GM12878 (cell line): ENCODE measurements at regions not wholly inside any gene's neighbourhood (a gene's known extent, or its start where the extent isn't known, plus 50 kb on each side); places are given as distances from the start of the nearest gene placed in this dataset.

Experiments used
- ATAC-seq: fragments of 200-7000 bp; cut with Tn5 transposase; 3 replicates; pipeline ENCODE4 v1.9.1; 2020; ENCODE audit warnings: mild to moderate bottlenecking, moderate library complexity
- BruUV-seq: library from RNA; stranded (reverse); fragments of 400-500 nt; replicated peaks from 2 replicates; lab custom pipeline; 2021; lab: Mats Ljungman, UMichigan
- CTCF ChIA-PET: fragments of 300-600 bp; sonication (Branson Sonifier 250); formaldehyde crosslinking; extraction: SDS; loops from one replicate; lab custom pipeline; 2021; ENCODE audit warnings: inconsistent platforms; lab: Yijun Ruan, JAX
- POLR2A ChIA-PET: fragments of 350-600 bp; formaldehyde crosslinking; extraction: SDS; loops from one replicate; lab custom pipeline; 2021; ENCODE audit warnings: inconsistent platforms; lab: Charles Lee
- RAD21 ChIA-PET: fragments of 300-600 bp; sonication (Branson Sonifier 250); formaldehyde crosslinking; loops from one replicate; lab custom pipeline; 2023; ENCODE audit warnings: antibody characterized with exemption; ENCODE audit not compliant: unreplicated experiment; lab: Charles Lee
- SMC1A ChIA-PET: fragments of 300-600 bp; sonication (Branson Sonifier 250); formaldehyde crosslinking; loops from one replicate; lab custom pipeline; 2023; ENCODE audit not compliant: unreplicated experiment, uncharacterized antibody; lab: Charles Lee
- DNase-seq: peaks from one replicate; pipeline ENCODE4 v3.0.0-alpha.2; 2011; ENCODE audit warnings: low read depth, low spot score
- FAIRE-seq: peaks from 3 replicates; lab custom pipeline; 2011; peaks lifted over from hg19 to GRCh38; lab: Jason Lieb, UNC
- H2AFZ ChIP-seq: 2 replicates; pipeline ENCODE4 v1.6.0; 2011; ENCODE audit warnings: low read depth, low read length, control low read depth; ENCODE audit not compliant: control insufficient read depth
- H3K27ac ChIP-seq: 2 replicates; pipeline ENCODE4 v1.5.1; 2011; ENCODE audit warnings: control low read depth; ENCODE audit not compliant: control insufficient read depth, insufficient read depth
- H3K27me3 ChIP-seq, 2 experiments: replicated peaks in 1 of 2; 2 replicates each; pipeline versions ENCODE4 v1.6.0 to v1.6.1; 2011; ENCODE audit warnings: low read length in 1 of 2; ENCODE audit not compliant: control insufficient read depth in 2 of 2, insufficient read depth in 2 of 2
- H3K36me3 ChIP-seq, 2 experiments: 2 replicates each; pipeline ENCODE4 v1.5.1; 2011; ENCODE audit warnings: low read length in 1 of 2; ENCODE audit not compliant: control insufficient read depth in 2 of 2, insufficient read depth in 2 of 2
- H3K4me1 ChIP-seq: 2 replicates; pipeline ENCODE4 v1.6.1; 2011; ENCODE audit warnings: mild to moderate bottlenecking, low read length, moderate library complexity, mixed read lengths; ENCODE audit not compliant: control insufficient read depth, insufficient read depth
- H3K4me2 ChIP-seq: 2 replicates; pipeline ENCODE4 v1.6.0; 2011; ENCODE audit warnings: control low read depth; ENCODE audit not compliant: control insufficient read depth, insufficient read depth
- H3K4me3 ChIP-seq: fragments of 200-600 bp; sonication (generic); 2 replicates; pipeline ENCODE4 v1.5.1; 2016
- H3K79me2 ChIP-seq: 2 replicates; pipeline ENCODE4 v1.6.0; 2011; ENCODE audit warnings: low read length; ENCODE audit not compliant: control insufficient read depth, insufficient read depth
- H3K9ac ChIP-seq: 2 replicates; pipeline ENCODE4 v1.8.0; 2011; ENCODE audit warnings: low read length, control low read depth, mixed read lengths; ENCODE audit not compliant: control insufficient read depth, insufficient read depth
- H3K9me3 ChIP-seq: replicated peaks from 3 replicates; pipeline ENCODE4 v1.5.1; 2011; ENCODE audit warnings: mild to moderate bottlenecking, low read length; ENCODE audit not compliant: control insufficient read depth, insufficient read depth
- H4K20me1 ChIP-seq: 2 replicates; pipeline ENCODE4 v1.6.0; 2011; ENCODE audit not compliant: control insufficient read depth, insufficient read depth
- BACH1 ChIP-seq: fragments of 450-650 bp; IDR thresholded peaks from 2 replicates; pipeline ENCODE4 v1.6.1; 2017; ENCODE audit warnings: mild to moderate bottlenecking, borderline replicate concordance
- BCL3 ChIP-seq: IDR thresholded peaks from 2 replicates; pipeline ENCODE4 v1.6.1; 2011; ENCODE audit warnings: borderline replicate concordance, low read depth, mild to moderate bottlenecking, moderate library complexity, low read length; ENCODE audit not compliant: insufficient read depth, poor library complexity, severe bottlenecking
- CBFB ChIP-seq: IDR thresholded peaks from 2 replicates; pipeline ENCODE4 v1.6.1; 2016; ENCODE audit warnings: antibody characterized with exemption, low read depth
- CBX5 ChIP-seq: sonication (generic); IDR thresholded peaks from 2 replicates; pipeline ENCODE4 v1.6.1; 2016; ENCODE audit warnings: low read depth, moderate library complexity, mild to moderate bottlenecking, inconsistent platforms
- CTCF ChIP-seq, 3 experiments: IDR thresholded peaks in 2 of 3; conservative IDR thresholded peaks in 1 of 3; 2 replicates each; pipeline ENCODE4 v1.5.1; 2011; ENCODE audit warnings: low read depth in 3 of 3, low read length in 3 of 3, mild to moderate bottlenecking in 3 of 3, control low read depth in 2 of 3, moderate library complexity in 2 of 3, inconsistent platforms in 1 of 3, mixed read lengths in 1 of 3; ENCODE audit not compliant: control insufficient read depth in 2 of 3, insufficient read depth in 1 of 3; ENCODE audit errors: extremely low read depth in 1 of 3
- EED ChIP-seq: sonication (generic); IDR thresholded peaks from 2 replicates; pipeline ENCODE4 v1.6.1; 2016; ENCODE audit warnings: antibody characterized with exemption, low read depth
- EP300 ChIP-seq, 2 experiments: fragments of 150-350 bp in 1 of 2; IDR thresholded peaks; 2 replicates each; pipeline ENCODE4 v1.6.1; 2011 to 2012; ENCODE audit warnings: low read depth in 2 of 2, low read length in 2 of 2, borderline replicate concordance in 1 of 2, improper control_type of control experiment in 1 of 2, inconsistent platforms in 1 of 2; ENCODE audit not compliant: control insufficient read depth in 1 of 2
- HDAC2 ChIP-seq: fragments of 200-600 bp; sonication (generic); IDR thresholded peaks from 2 replicates; pipeline ENCODE4 v1.6.1; 2017
- IKZF1 ChIP-seq: fragments of 450-650 bp; conservative IDR thresholded peaks from 2 replicates; pipeline ENCODE4 v1.6.1; 2017; ENCODE audit warnings: antibody characterized with exemption, mild to moderate bottlenecking
- IRF4 ChIP-seq: IDR thresholded peaks from 2 replicates; pipeline ENCODE4 v1.6.1; 2011; ENCODE audit warnings: low read depth, low read length
- MEF2B ChIP-seq: fragments of 450-650 bp; IDR thresholded peaks from 2 replicates; pipeline ENCODE4 v1.6.1; 2018; ENCODE audit warnings: mild to moderate bottlenecking, moderate library complexity; ENCODE audit not compliant: partially characterized antibody, poor library complexity, severe bottlenecking
- ZNF217 ChIP-seq: fragments of 450-650 bp; IDR thresholded peaks from 2 replicates; pipeline ENCODE4 v1.6.1; 2017; ENCODE audit warnings: antibody characterized with exemption, mild to moderate bottlenecking
- ZZZ3 ChIP-seq: IDR thresholded peaks from 2 replicates; pipeline ENCODE4 v1.6.1; 2011; ENCODE audit warnings: low read depth; ENCODE audit not compliant: control insufficient read depth, insufficient read length
- WGBS: methylation state at CpG from one replicate; pipeline ENCODE4 v1.1.6; 2016; ENCODE audit warnings: low lambda C conversion rate; ENCODE audit not compliant: insufficient replicate concordance, insufficient coverage; ENCODE audit errors: missing lambda C conversion rate; 5-methylcytosine and 5-hydroxymethylcytosine counted together
- in situ Hi-C: fragments of 300-500 bp; cut with MboI; formaldehyde crosslinking; loops from 9 replicates; pipeline ENCODE4 v1.14.3; 2018; ENCODE audit warnings: mixed read lengths
- intact Hi-C: fragments of 100-400 bp; cut with micrococcal nuclease; formaldehyde crosslinking; loops from one replicate; pipeline ENCODE4 v1.14.2; 2022; ENCODE audit not compliant: unreplicated experiment
- TF ChIP-seq, protein P1 (sequence below): fragments of 450-650 bp; IDR thresholded peaks from 2 replicates; pipeline ENCODE4 v1.6.1; 2018; ENCODE audit warnings: borderline replicate concordance, mild to moderate bottlenecking; ENCODE audit not compliant: partially characterized antibody

- TF ChIP-seq BCL3: peak; percentile 20
- no peak for TF ChIP-seq CTCF (IDR thresholded peaks at IDR 0.05 in 2 of 3, conservative IDR thresholded peaks at IDR 0.05 in 1 of 3; ENCODE audit: control insufficient read depth in 2 of 3, extremely low read depth in 1 of 3, insufficient read depth in 1 of 3, low read depth in 3 of 3, low read length in 3 of 3)
- peak; percentile 41; the same call in 1 of the 2 replicates for TF ChIP-seq IRF4
- TF ChIP-seq CBX5: no peak
Measured at GRCh38 chr3:67291287-67292252, 293.5 kb downstream of the KBTBD8 start (continued).

GRCh38 chr3:67292356-67293121, 294.4 kb downstream of the KBTBD8 start:
- ChIA-PET POLR2A (no interaction called here), RAD21 (interaction anchor here (1.1 kb wide), 1 partner anchor 64 kb away, joined by 3 read pairs; no protein-coding TSS in a partner anchor), SMC1A (interaction anchor here (1.0 to 1.3 kb wide), 2 partner anchors 15 to 16 kb away, joined by 3 to 4 read pairs; no protein-coding TSS in a partner anchor), CTCF (interaction anchor here (1.1 kb wide), 1 partner anchor 304 kb away, joined by 3 read pairs; no protein-coding TSS in a partner anchor)
- FAIRE-seq (no peak), DNase-seq (no peak), ATAC-seq (no peak)
- WGBS: 52% methylated on average over 3 of the region's 3 CpGs
- Histone ChIP-seq H3K4me3 (no peak overlapping the region), H3K4me1 (no peaks in the 10 kb centered on the region), H2AFZ (no peak overlapping the region), H3K9ac (no peak overlapping the region), H3K9me3 (no peaks in the 10 kb centered on the region), H3K36me3 (no peaks in the 10 kb centered on the region), H4K20me1 (no peaks in the 10 kb centered on the region), H3K27me3 (no peaks in the 10 kb centered on the region), H3K79me2 (no peaks in the 10 kb centered on the region), H3K27ac (no peak overlapping the region), H3K4me2 (no peak overlapping the region)
- BruUV-seq: no TSS peak
- in situ Hi-C loops (no loop called here), intact Hi-C loops (no loop called here)
- TF ChIP-seq BACH1: no peak
- no peak for TF ChIP-seq HDAC2
- no peak for TF ChIP-seq EP300 (IDR thresholded peaks at IDR 0.05; ENCODE audit: borderline replicate concordance in 1 of 2, control insufficient read depth in 1 of 2, low read depth in 2 of 2, low read length in 2 of 2)
- TF ChIP-seq IKZF1: no peak
- TF ChIP-seq ZZZ3: no peak
- no peak for TF ChIP-seq CBFB
- TF ChIP-seq EED: no peak
- TF ChIP-seq, protein P1, sequence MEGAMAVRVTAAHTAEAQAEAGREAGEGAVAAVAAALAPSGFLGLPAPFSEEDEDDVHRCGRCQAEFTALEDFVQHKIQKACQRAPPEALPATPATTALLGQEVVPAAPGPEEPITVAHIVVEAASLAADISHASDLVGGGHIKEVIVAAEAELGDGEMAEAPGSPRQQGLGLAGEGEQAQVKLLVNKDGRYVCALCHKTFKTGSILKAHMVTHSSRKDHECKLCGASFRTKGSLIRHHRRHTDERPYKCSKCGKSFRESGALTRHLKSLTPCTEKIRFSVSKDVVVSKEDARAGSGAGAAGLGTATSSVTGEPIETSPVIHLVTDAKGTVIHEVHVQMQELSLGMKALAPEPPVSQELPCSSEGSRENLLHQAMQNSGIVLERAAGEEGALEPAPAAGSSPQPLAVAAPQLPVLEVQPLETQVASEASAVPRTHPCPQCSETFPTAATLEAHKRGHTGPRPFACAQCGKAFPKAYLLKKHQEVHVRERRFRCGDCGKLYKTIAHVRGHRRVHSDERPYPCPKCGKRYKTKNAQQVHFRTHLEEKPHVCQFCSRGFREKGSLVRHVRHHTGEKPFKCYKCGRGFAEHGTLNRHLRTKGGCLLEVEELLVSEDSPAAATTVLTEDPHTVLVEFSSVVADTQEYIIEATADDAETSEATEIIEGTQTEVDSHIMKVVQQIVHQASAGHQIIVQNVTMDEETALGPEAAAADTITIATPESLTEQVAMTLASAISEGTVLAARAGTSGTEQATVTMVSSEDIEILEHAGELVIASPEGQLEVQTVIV: no peak
- TF ChIP-seq ZNF217: no peak
- no peak for TF ChIP-seq MEF2B
